GM18520 (cell line): ENCODE measurements at regions not wholly inside any gene's neighbourhood (a gene's known extent, or its start where the extent isn't known, plus 50 kb on each side); places are given as distances from the start of the nearest gene placed in this dataset.

Source experiments
- ATAC-seq: cut with Tn5 transposase; IDR thresholded peaks from one replicate; pipeline ENCODE4 v1.9.1; 2021; ENCODE audit not compliant: unreplicated experiment

- ATAC-seq: no peak
Observed at GRCh38 chr7:17477182-17477581, 178.7 kb downstream of the AHR start.

DNA sequence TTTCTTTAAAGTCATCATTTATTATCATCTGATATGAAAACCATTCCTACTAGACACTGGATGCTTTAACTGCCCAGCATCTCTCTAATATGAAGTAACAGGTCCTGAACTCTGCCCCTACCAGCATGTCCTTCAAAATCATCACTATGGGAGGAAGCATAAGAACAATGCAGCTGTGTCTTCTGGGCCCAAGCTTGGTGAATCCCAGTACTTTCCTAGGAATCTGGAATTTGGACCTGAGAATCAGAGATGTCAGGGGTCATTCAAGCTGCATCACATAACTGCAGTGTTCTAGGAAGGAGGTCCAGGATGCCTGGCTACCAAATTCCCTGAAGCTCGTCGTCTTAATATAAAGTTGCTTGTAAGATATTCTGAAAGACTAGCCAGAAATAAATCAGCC lies 182.7 kb downstream of the AHR start:
- no peak for ATAC-seq

DNA sequence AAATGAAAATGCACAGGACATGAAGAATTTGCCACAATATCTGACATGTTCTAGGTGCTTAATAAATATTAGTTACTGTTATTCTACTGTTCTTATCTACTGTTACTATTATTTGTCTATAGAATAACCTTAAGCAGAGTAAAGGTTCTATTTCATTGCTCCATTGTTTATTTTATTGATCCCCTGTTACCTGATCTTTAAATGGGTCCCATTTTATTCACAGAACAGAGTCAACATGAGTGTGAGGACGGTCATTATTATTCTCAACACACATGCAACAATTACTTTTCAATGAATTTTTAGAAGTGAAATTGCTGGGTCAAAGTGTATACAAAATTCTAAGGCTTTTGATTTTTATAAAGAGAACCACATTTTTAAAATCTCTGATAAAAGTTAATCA lies 186.9 kb downstream of the AHR start:
- ATAC-seq: no peak

GRCh38 chr7:17485904-17486303 lies 187.5 kb downstream of the AHR start:
- no peak for ATAC-seq

- no peak for ATAC-seq
Observed at GRCh38 chr7:17486835-17487234, 188.4 kb downstream of the AHR start.

DNA sequence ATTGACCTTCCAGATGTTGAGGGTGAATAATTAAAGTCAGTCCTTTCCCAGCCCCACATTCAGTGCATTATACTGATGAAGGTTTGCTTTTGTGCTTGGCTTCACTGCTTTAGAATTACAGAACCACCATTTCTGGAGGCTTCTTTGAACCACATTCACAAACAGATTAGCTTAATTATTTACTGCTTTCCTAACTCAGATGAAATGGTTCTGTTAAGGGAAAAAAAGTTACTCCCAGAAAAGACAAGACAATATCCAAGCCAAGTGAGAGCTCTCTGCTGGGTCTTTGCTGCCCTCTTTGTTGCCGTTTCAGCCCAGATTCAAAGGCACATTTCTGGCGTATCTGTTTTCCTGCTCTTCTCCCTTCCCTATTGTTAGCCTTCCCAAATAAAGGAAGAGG lies 188.9 kb downstream of the AHR start:
- no peak for ATAC-seq

DNA sequence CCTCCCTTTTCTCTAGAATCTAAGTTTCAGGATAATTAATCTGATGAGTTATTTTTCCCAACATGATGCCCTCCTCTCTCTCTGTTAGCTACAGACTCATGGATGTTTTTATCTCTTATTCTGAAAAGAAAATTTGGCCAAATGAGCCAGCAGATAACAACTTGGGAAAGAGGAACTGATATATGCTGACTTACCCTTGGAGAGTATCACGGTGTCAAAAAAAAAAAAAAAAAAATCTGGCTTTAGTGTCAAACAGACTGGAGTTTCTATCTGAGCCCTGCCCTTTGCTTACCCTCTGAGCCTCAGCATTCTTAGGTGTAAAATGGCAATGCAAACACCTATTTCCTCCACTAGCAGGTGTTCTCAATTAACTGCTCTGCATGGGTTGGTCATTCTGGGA lies 190.4 kb downstream of the AHR start:
- ATAC-seq: no peak

DNA sequence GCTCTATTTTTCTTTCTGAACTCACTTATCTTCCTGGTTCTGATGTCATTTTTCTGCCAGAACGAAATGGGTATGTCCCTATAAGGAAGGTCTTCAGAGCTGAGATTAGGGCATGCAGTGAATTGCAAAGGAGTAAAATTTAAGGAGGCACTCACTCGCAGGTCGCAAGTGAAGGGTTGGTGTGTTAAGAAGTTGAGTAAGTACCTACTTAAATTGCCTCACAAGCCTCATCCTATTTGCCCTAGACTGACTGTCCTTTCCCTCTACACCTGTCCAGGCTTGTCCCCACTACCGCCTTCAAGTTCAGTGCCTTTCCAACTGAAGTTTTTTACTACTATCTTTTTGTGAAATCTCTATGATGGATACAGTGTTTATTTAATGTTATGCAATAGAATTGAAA lies 191.5 kb downstream of the AHR start:
- no peak for ATAC-seq

DNA sequence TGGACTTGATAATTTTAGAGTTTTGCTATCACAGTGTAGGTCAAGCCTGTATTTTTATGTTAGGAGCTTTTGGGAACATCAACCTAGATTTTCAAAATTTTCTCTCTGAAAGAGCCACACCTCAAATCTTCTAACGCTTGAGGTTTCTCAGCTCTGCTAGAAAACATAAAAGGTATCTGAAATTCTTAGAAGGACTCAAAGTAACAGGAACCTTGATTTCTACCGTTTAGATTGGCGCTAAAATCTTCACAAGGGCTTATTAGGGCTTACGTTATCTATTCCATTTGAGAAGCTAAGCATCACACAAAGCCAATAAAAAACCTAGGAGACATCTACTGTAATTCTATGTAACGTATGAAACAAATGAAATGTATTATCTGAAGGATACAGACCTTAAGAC lies 192.4 kb downstream of the AHR start:
- ATAC-seq: no peak

GRCh38 chr7:17492437-17492836 lies 194.0 kb downstream of the AHR start:
- peak; percentile 55 for ATAC-seq

DNA sequence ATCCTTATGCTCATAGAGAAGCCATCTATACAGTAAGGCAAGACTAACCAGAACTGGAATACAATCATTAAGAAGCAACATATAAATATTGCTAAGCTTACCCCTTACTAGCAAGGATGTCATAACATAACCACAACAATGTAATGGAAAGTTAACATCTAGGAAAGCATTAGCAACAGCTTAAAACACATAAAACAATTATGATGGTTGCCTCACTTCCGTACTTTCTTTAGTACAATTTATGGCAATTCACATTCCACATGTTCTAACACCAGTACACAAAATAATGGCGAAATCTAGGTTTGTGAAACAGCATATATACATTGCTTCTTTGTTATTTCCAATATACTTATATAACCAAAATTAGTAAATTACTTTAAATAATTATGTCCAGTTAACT lies 195.0 kb downstream of the AHR start:
- ATAC-seq: no peak

- ATAC-seq: peak; percentile 39
Observed at GRCh38 chr7:17495655-17496394, 197.4 kb downstream of the AHR start.

- ATAC-seq: no peak
Observed at GRCh38 chr7:17497136-17497535, 198.7 kb downstream of the AHR start.

DNA sequence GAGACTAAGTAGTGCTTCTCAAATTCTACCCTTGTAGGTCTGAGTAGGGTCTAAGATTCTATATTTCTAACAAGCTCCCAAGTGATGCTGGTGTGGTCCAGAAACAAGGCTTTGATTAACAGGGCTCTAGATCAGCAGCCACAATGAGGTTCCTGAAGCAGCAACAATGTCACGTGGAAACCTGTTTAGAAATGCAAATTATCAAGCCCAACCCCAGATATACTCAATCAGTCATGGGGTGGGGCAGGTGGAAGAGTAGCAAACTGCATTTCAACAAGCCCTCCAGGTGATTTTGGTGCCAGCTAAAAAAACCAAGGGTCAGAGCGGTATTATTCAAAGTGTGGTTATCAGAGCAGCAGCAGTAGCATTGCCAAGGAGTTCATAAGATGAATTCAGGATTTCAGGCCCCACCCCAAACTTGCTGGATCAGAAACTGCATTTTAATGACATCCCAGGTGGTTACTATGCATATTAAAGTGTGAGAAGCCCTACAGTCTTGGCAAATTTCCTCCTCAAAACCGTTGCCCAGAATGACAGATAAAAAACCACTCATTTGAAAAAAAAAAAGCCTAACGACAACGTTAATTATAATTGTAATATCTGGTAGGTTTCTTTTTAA lies 199.2 kb downstream of the AHR start:
- no peak for ATAC-seq

DNA sequence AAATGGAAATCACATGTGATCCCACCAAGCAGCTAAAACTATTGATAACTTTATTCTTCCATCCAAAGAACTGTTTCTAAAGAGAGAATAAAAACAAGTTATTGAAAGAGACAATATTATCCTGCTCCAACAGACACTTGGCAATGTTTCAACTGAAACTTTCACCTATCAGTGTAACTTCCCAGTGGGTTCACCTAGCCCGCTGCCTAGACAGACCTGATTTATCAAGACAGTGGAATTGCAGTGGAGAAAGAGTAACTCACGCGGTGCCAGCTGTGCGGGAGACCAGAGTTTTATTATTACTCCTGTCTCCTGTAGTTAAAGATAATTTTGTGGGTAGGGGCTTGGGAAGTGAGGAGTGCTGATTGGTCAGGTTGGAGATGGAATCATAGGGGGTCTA lies 199.8 kb downstream of the AHR start:
- no peak for ATAC-seq

GRCh38 chr7:17500736-17501135 lies 202.3 kb downstream of the AHR start:
- no peak for ATAC-seq

GRCh38 chr7:17501441-17502212 lies 203.2 kb downstream of the AHR start:
- no peak for ATAC-seq

- ATAC-seq: no peak
Observed at GRCh38 chr7:17502213-17503060, 204.0 kb downstream of the AHR start.

- ATAC-seq: peak; percentile 85
Observed at GRCh38 chr7:17506095-17506494, 207.6 kb downstream of the AHR start.

GRCh38 chr7:17506596-17506995 lies 208.1 kb downstream of the AHR start:
- no peak for ATAC-seq

GRCh38 chr7:17507717-17508116 lies 209.3 kb downstream of the AHR start:
- ATAC-seq: no peak
